Fibroblast of mammary gland (primary cell): ENCODE measurements at regions not wholly inside any gene's neighbourhood (a gene's known extent, or its start where the extent isn't known, plus 50 kb on each side); places are given as distances from the start of the nearest gene placed in this dataset.

ENCODE experiments used
- DNase-seq: peaks from one replicate; pipeline ENCODE4 v3.0.0-alpha.2; 2010; ENCODE audit warnings: low read depth
- H3K4me3 ChIP-seq: 2 replicates; pipeline ENCODE4 v1.5.1; 2011; ENCODE audit warnings: low read depth, mild to moderate bottlenecking, low read length, moderate library complexity; ENCODE audit not compliant: control insufficient read depth
- CTCF ChIP-seq: conservative IDR thresholded peaks from 2 replicates; pipeline ENCODE4 v1.5.1; 2011; ENCODE audit warnings: low read depth, low read length, inconsistent platforms; ENCODE audit not compliant: control insufficient read depth, insufficient read depth

- TF ChIP-seq CTCF: no peak
- no peak for DNase-seq
- no peak overlapping the region for H3K4me3 ChIP-seq
These were observed 519.1 kb upstream of the AKR1E2 start for GRCh38 chr10:4306871-4307270.

- H3K4me3 ChIP-seq: no peak overlapping the region
- peak; percentile 57 for DNase-seq
- no peak for TF ChIP-seq CTCF
These were observed 518.0 kb upstream of the KLF6 start for GRCh38 chr10:4303045-4303444.

- DNase-seq: peak; percentile 33
- TF ChIP-seq CTCF: no peak
- H3K4me3 ChIP-seq: no peak overlapping the region
These were observed 516.5 kb upstream of the KLF6 start for GRCh38 chr10:4301291-4302045.

- TF ChIP-seq CTCF: no peak
- H3K4me3 ChIP-seq: no peak overlapping the region
- no peak for DNase-seq
These were observed 511.2 kb upstream of the KLF6 start for GRCh38 chr10:4296161-4296560.

DNA sequence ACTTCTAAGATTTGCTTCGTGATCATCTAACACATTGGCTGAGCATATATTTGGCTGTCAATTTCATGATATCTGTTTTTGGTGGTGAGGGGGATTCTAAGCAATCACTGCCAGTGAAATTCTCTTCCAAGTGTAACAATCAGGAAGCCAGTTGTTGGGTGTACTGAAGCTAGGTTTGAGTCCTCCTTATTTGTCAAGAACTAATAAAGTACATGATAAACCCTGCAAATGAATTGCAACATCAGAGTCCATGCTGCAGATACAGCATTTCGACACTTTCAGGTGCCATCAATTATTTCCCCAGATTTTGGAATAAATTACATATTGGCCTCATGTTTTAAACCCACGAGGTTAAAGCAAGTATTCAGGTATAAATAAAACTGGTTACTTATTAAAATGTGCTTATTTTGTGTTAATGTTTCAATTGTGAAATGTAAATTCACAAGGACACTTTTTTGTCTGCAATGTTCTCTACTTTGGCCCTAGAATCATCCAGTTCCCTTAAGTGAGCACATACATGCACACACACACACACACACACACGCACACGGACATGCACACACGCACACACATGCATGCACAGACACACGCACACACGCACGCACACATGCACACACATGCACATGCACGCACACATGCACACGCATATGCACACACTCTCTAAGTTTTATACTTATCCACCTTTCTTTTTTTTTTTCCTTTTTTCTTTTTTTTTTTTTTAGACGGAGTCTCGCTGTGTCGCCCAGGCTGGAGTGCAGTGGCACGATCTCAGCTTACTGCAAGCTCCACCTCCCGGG lies 510.2 kb upstream of the KLF6 start:
- TF ChIP-seq CTCF: no peak
- DNase-seq: peak; percentile 28
- no peak overlapping the region for H3K4me3 ChIP-seq

GRCh38 chr10:4294271-4294670 lies 509.3 kb upstream of the KLF6 start:
- TF ChIP-seq CTCF: no peak
- H3K4me3 ChIP-seq: no peak overlapping the region
- DNase-seq: no peak
